ENCODE measurements at regions not wholly inside any gene's neighbourhood (a gene's known extent, or its start where the extent isn't known, plus 50 kb on each side); places are given as distances from the start of the nearest gene placed in this dataset.

- peaks cover 0 to 2% (median 0%) of the 10 kb centered on the region in 12 donors for H3K9me3 ChIP-seq
- DNase-seq, result no peak
- intact Hi-C loops (cut with DNase I), result loop anchor here in 1 of 10 donors (10.0 kb wide), 1 partner anchor 59 kb away; no protein-coding TSS in a partner anchor
Measured at GRCh38 chr7:85815526-85815925, 628.7 kb upstream of the SEMA3D start.

DNA sequence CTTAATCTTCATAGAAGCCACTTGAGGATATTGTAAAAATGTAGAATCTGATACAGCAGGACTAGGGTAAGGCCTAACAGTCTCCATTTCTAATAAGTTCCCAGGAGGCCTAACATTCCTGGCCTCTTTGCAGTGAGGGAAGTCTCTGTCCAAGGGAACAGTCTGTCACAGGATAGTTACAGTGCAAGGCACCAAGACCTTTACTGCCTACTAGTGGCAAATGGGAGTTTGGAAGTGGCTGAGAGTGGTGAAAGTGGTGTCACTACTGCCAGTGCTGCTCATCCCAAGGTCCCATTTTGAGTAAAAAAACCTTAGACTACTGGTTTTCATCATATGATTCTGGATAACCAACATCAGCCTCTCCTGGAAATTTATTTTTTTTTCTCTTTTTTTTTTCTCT, 619.5 kb upstream of the SEMA3D start:
- H3K9me3 ChIP-seq, result no peaks in the 10 kb centered on the region
- intact Hi-C loops (cut with DNase I), result no loop called here
- H3K27me3 ChIP-seq, result no peaks in the 10 kb centered on the region
- TF ChIP-seq, protein P1, sequence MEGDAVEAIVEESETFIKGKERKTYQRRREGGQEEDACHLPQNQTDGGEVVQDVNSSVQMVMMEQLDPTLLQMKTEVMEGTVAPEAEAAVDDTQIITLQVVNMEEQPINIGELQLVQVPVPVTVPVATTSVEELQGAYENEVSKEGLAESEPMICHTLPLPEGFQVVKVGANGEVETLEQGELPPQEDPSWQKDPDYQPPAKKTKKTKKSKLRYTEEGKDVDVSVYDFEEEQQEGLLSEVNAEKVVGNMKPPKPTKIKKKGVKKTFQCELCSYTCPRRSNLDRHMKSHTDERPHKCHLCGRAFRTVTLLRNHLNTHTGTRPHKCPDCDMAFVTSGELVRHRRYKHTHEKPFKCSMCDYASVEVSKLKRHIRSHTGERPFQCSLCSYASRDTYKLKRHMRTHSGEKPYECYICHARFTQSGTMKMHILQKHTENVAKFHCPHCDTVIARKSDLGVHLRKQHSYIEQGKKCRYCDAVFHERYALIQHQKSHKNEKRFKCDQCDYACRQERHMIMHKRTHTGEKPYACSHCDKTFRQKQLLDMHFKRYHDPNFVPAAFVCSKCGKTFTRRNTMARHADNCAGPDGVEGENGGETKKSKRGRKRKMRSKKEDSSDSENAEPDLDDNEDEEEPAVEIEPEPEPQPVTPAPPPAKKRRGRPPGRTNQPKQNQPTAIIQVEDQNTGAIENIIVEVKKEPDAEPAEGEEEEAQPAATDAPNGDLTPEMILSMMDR (IDR thresholded peaks at IDR 0.05), result no peak
- no peak for TF ChIP-seq POLR2A (IDR thresholded peaks at IDR 0.05)
- no peaks in the 10 kb centered on the region for H3K4me1 ChIP-seq
- no peaks in the 10 kb centered on the region for H3K36me3 ChIP-seq
- ATAC-seq (no peak), DNase-seq (no peak)
- H3K4me3 ChIP-seq, result no peak overlapping the region
- no peak overlapping the region for H3K27ac ChIP-seq

More at GRCh38 chr7:85815526-85815925, 628.7 kb upstream of the SEMA3D start:
- Histone ChIP-seq H3K36me3 (no peaks in the 10 kb centered on the region), H3K27me3 (no peaks in the 10 kb centered on the region), H3K4me1 (no peaks in the 10 kb centered on the region), H3K4me3 (no peak overlapping the region), H3K27ac (no peak overlapping the region)
- TF ChIP-seq, protein P1 (IDR thresholded peaks at IDR 0.05), result no peak
- TF ChIP-seq POLR2A (IDR thresholded peaks at IDR 0.05), result no peak
- no peak for ATAC-seq

DNA sequence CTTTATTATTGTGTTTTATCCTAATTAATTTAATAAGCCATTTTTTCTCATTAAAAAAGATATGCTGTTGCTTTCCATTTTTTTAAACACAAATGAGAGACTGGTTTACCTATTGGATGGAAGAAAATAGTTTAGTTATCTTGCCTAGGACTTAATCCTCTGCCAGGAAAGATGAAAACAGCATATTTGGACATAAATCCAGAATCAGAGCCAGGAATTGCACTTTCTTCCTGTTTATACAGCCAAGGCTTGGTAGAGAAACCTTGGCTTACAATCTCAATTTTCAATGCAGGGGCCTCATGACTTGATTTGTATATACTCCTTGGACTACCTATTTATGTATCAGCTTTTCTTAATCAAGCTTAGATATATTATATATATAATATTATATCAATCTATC, 618.8 kb upstream of the SEMA3D start:
- no peak for ATAC-seq
- H3K4me1 ChIP-seq, result no peaks in the 10 kb centered on the region
- H3K9me3 ChIP-seq, result no peaks in the 10 kb centered on the region
- DNase-seq, result no peak
- intact Hi-C loops (cut with DNase I), result no loop called here
- TF ChIP-seq, protein P1 (IDR thresholded peaks at IDR 0.05), result no peak
- TF ChIP-seq POLR2A (IDR thresholded peaks at IDR 0.05), result no peak
- no peak overlapping the region for H3K27ac ChIP-seq
- no peak overlapping the region for H3K4me3 ChIP-seq
- H3K27me3 ChIP-seq, result no peaks in the 10 kb centered on the region
- H3K36me3 ChIP-seq, result no peaks in the 10 kb centered on the region

DNA sequence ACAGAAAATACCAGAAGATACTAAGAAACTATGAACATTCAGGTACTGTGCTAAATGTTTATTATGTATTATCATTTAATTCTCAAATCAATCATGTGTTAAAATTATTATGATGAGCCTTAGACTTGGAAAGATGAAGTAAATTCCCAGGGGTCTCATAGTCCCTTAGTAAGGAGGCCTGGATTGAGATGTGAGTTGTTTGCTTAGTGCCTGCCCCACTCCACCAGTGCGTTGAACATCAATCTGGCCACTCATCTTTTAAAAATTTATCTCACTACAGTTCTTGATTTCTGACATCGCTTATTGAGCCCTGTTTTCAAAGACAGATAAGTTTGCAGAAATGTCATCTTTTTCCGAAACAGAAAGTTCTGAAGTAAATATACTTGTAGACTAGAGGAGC, 618.4 kb upstream of the SEMA3D start:
- Histone ChIP-seq H3K27me3 (no peaks in the 10 kb centered on the region), H3K4me1 (no peaks in the 10 kb centered on the region), H3K36me3 (no peaks in the 10 kb centered on the region), H3K27ac (no peak overlapping the region), H3K9me3 (no peaks in the 10 kb centered on the region), H3K4me3 (no peak overlapping the region)
- TF ChIP-seq, protein P1 (IDR thresholded peaks at IDR 0.05), result no peak
- no peak for TF ChIP-seq POLR2A (IDR thresholded peaks at IDR 0.05)
- DNase-seq, result no peak
- ATAC-seq, result no peak
- intact Hi-C loops (cut with DNase I), result no loop called here
- 82 to 85% (median 84%) methylated on average over 3 of the region's 3 CpGs for WGBS, 4 donors

Data from heart left ventricle (tissue), 16 donors.